HG02852 (cell line): ENCODE measurements at regions not wholly inside any gene's neighbourhood (a gene's known extent, or its start where the extent isn't known, plus 50 kb on each side); places are given as distances from the start of the nearest gene placed in this dataset.

ENCODE experiments used
- ATAC-seq: cut with Tn5 transposase; IDR thresholded peaks from one replicate; pipeline ENCODE4 v1.9.1; 2021; ENCODE audit warnings: mild to moderate bottlenecking, moderate library complexity; ENCODE audit not compliant: unreplicated experiment

- no peak for ATAC-seq
These were observed 85.2 kb downstream of the POLR1F start for GRCh38 chr7:19623676-19624075.

GRCh38 chr7:19621740-19622139 is 87.1 kb downstream of the POLR1F start:
- ATAC-seq = no peak

- no peak for ATAC-seq
These were observed 88.4 kb downstream of the POLR1F start for GRCh38 chr7:19620470-19620869.

- no peak for ATAC-seq
These were observed 89.7 kb downstream of the POLR1F start for GRCh38 chr7:19619122-19619521.

- no peak for ATAC-seq
These were observed 90.9 kb downstream of the POLR1F start for GRCh38 chr7:19617901-19618300.

GRCh38 chr7:19610194-19610943 is 98.5 kb downstream of the POLR1F start:
- ATAC-seq = no peak

- no peak for ATAC-seq
These were observed 119.4 kb downstream of the POLR1F start for GRCh38 chr7:19589446-19589845.

GRCh38 chr7:19587291-19587690 is 121.5 kb downstream of the POLR1F start:
- ATAC-seq = peak; percentile 70

GRCh38 chr7:19585761-19586160 is 123.1 kb downstream of the POLR1F start:
- no peak for ATAC-seq

- ATAC-seq = no peak
These were observed 132.8 kb downstream of the POLR1F start for GRCh38 chr7:19575909-19576557.

- no peak for ATAC-seq
These were observed 134.7 kb downstream of the POLR1F start for GRCh38 chr7:19574131-19574530.

- ATAC-seq = no peak
These were observed 136.3 kb downstream of the POLR1F start for GRCh38 chr7:19572566-19572965.

GRCh38 chr7:19567011-19567410 is 141.8 kb downstream of the POLR1F start:
- ATAC-seq = no peak

- ATAC-seq = no peak
These were observed 143.2 kb downstream of the POLR1F start for GRCh38 chr7:19565602-19566001.

GRCh38 chr7:19561121-19561805 is 147.6 kb downstream of the POLR1F start:
- no peak for ATAC-seq

- ATAC-seq = no peak
These were observed 148.5 kb downstream of the POLR1F start for GRCh38 chr7:19560111-19560883.

- ATAC-seq = no peak
These were observed 150.3 kb downstream of the POLR1F start for GRCh38 chr7:19558527-19558926.

GRCh38 chr7:19557726-19558465 is 150.9 kb downstream of the POLR1F start:
- ATAC-seq = no peak

- no peak for ATAC-seq
These were observed 154.3 kb downstream of the POLR1F start for GRCh38 chr7:19554581-19554980.

- peak; percentile 68 for ATAC-seq
These were observed 156.3 kb downstream of the POLR1F start for GRCh38 chr7:19552576-19552975.
